ENCODE measurements at regions not wholly inside any gene's neighbourhood (a gene's known extent, or its start where the extent isn't known, plus 50 kb on each side); places are given as distances from the start of the nearest gene placed in this dataset.

DNA sequence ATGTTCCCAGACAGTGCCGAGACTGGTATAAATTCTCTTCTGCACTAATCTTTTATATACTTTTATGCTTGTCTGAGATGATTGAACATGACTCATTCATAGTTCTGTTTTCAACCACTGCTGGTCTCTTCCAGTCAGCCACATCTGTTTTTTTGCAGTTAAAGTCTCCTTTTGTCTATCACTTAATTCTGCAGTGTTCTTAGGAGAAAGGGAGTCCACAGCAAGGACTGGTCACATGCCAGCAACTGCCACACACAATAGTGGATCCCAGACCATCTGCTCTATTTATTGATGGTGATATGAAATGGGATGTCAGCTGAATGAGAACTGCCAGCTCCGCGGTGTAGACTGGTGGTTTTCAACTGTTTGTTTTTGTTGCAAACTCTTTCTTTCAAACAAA lies 379.8 kb downstream of the MED13L start:
- TF ChIP-seq BHLHE40 (IDR thresholded peaks at IDR 0.05; ENCODE audit: borderline replicate concordance) (no peak), TARDBP (IDR thresholded peaks at IDR 0.05) (no peak), ELF4 (IDR thresholded peaks at IDR 0.05) (no peak), CTBP1 (IDR thresholded peaks at IDR 0.05; ENCODE audit: borderline replicate concordance) (no peak), L3MBTL2 (conservative IDR thresholded peaks at IDR 0.05) (no peak), FOXA1 (IDR thresholded peaks at IDR 0.05) (no peak), HDGF (IDR thresholded peaks at IDR 0.05; ENCODE audit: borderline replicate concordance) (no peak), FOXK2 (IDR thresholded peaks at IDR 0.05) (no peak), NFRKB (IDR thresholded peaks at IDR 0.05) (no peak), SP1 (IDR thresholded peaks at IDR 0.05) (no peak)
